Suppressor macrophage treated with lipopolysaccharide for 4 hours (primary cell): ENCODE measurements at regions not wholly inside any gene's neighbourhood (a gene's known extent, or its start where the extent isn't known, plus 50 kb on each side); places are given as distances from the start of the nearest gene placed in this dataset.
"Not testable (repeated sequence)": the region's sequence is repeated elsewhere in the genome, so short reads cannot be mapped to it uniquely, and the experiment has no call there.

ENCODE experiments used
- DNase-seq: peaks from one replicate; pipeline ENCODE4 v3.0.0-alpha.2; 2020

- no peak for DNase-seq
These were observed 216.4 kb downstream of the MN1 start for GRCh38 chr22:27585141-27585540.

- no peak for DNase-seq
These were observed 213.3 kb downstream of the MN1 start for GRCh38 chr22:27588268-27588667.

- DNase-seq = no peak
These were observed 212.6 kb downstream of the MN1 start for GRCh38 chr22:27588915-27589314.

- no peak for DNase-seq
These were observed 210.5 kb downstream of the MN1 start for GRCh38 chr22:27591060-27591459.

GRCh38 chr22:27593378-27593777 is 208.2 kb downstream of the MN1 start:
- DNase-seq = no peak

GRCh38 chr22:27594020-27594419 is 207.5 kb downstream of the MN1 start:
- DNase-seq = no peak

GRCh38 chr22:27594474-27595134 is 207.0 kb downstream of the MN1 start:
- DNase-seq = no peak

- no peak for DNase-seq
These were observed 205.3 kb downstream of the MN1 start for GRCh38 chr22:27596133-27596870.

- DNase-seq = no peak
These were observed 203.7 kb downstream of the MN1 start for GRCh38 chr22:27597703-27598444.

GRCh38 chr22:27598792-27599191 is 202.8 kb downstream of the MN1 start:
- DNase-seq = peak; percentile 18

GRCh38 chr22:27601195-27601594 is 200.4 kb downstream of the MN1 start:
- no peak for DNase-seq

GRCh38 chr22:27602390-27602789 is 199.2 kb downstream of the MN1 start:
- DNase-seq = peak; percentile 10

- DNase-seq = no peak
These were observed 198.3 kb downstream of the MN1 start for GRCh38 chr22:27603111-27603799.

- peak; percentile 30 for DNase-seq
These were observed 197.8 kb downstream of the MN1 start for GRCh38 chr22:27603800-27604144.

GRCh38 chr22:27605390-27605789 is 196.2 kb downstream of the MN1 start:
- DNase-seq = no peak

- not testable (repeated sequence) for DNase-seq
These were observed 193.8 kb downstream of the MN1 start for GRCh38 chr22:27607750-27608149.

GRCh38 chr22:27609451-27609888 is 192.1 kb downstream of the MN1 start:
- DNase-seq = no peak

GRCh38 chr22:27610164-27610563 is 191.4 kb downstream of the MN1 start:
- not testable (repeated sequence) for DNase-seq

- DNase-seq = no peak
These were observed 190.4 kb downstream of the MN1 start for GRCh38 chr22:27610863-27611786.

GRCh38 chr22:27612115-27612514 is 189.4 kb downstream of the MN1 start:
- DNase-seq = no peak

GRCh38 chr22:27613099-27614005 is 188.2 kb downstream of the MN1 start:
- DNase-seq = no peak
